Fibroblast of the aortic adventitia (primary cell): ENCODE measurements at regions not wholly inside any gene's neighbourhood (a gene's known extent, or its start where the extent isn't known, plus 50 kb on each side); places are given as distances from the start of the nearest gene placed in this dataset.
A peak's percentile ranks its signal among the peaks of the same experiment; 100 is the strongest.

Source experiments
- DNase-seq: peaks from one replicate; pipeline ENCODE4 v3.0.0-alpha.2; 2010; ENCODE audit warnings: low read depth
- H3K4me3 ChIP-seq: 2 replicates; pipeline ENCODE4 v1.5.1; 2011; ENCODE audit warnings: low read depth, mild to moderate bottlenecking, control low read depth, low read length, moderate library complexity
- CTCF ChIP-seq: IDR thresholded peaks from 2 replicates; pipeline ENCODE4 v1.5.1; 2011; ENCODE audit warnings: mild to moderate bottlenecking, low read length, control low read depth, inconsistent platforms; ENCODE audit not compliant: insufficient read depth

GRCh38 chr13:76189882-76190519 is 553.9 kb downstream of the LMO7 start:
- H3K4me3 ChIP-seq, result no peak overlapping the region
- DNase-seq, result no peak
- TF ChIP-seq CTCF, result no peak

- TF ChIP-seq CTCF, result no peak
- no peak overlapping the region for H3K4me3 ChIP-seq
- no peak for DNase-seq
These were observed 540.0 kb downstream of the LMO7 start for GRCh38 chr13:76175961-76176725.

GRCh38 chr13:76168661-76169060 is 532.5 kb downstream of the LMO7 start:
- no peak for TF ChIP-seq CTCF
- no peak for DNase-seq
- H3K4me3 ChIP-seq, result no peak overlapping the region

- no peak overlapping the region for H3K4me3 ChIP-seq
- DNase-seq, result no peak
- TF ChIP-seq CTCF, result no peak
These were observed 528.2 kb downstream of the LMO7 start for GRCh38 chr13:76164290-76164689.

GRCh38 chr13:76163761-76164160 is 527.6 kb downstream of the LMO7 start:
- DNase-seq, result no peak
- no peak for TF ChIP-seq CTCF
- no peak overlapping the region for H3K4me3 ChIP-seq

- H3K4me3 ChIP-seq, result no peak overlapping the region
- peak; percentile 56 for DNase-seq
- no peak for TF ChIP-seq CTCF
These were observed 525.1 kb downstream of the LMO7 start for GRCh38 chr13:76160961-76161925.
